IMR-90 (cell line): ENCODE measurements at regions not wholly inside any gene's neighbourhood (a gene's known extent, or its start where the extent isn't known, plus 50 kb on each side); places are given as distances from the start of the nearest gene placed in this dataset.
A peak's percentile ranks its signal among the peaks of the same experiment; 100 is the strongest.

Source experiments
- ATAC-seq: fragments of 200-7000 bp; cut with Tn5 transposase; 2 replicates; pipeline ENCODE4 v1.9.1; 2020; ENCODE audit warnings: low read depth, mild to moderate bottlenecking, moderate library complexity
- BruUV-seq: library from RNA; stranded (reverse); fragments of 400-500 nt; replicated peaks from 2 replicates; lab custom pipeline; 2021; lab: Mats Ljungman, UMichigan
- CTCF ChIA-PET: fragments of 300-600 bp; formaldehyde crosslinking; extraction: SDS; loops from one replicate; lab custom pipeline; 2021; ENCODE audit warnings: antibody characterized with exemption; lab: Yijun Ruan, JAX
- POLR2A ChIA-PET: fragments of 300-600 bp; sonication (Branson Sonifier 250); formaldehyde crosslinking; loops from one replicate; lab custom pipeline; 2022; ENCODE audit warnings: antibody characterized with exemption; ENCODE audit not compliant: unreplicated experiment; lab: Charles Lee
- DNase-seq: peaks from one replicate; pipeline ENCODE4 v3.0.0; 2013
- H2AFZ ChIP-seq: replicated peaks from 2 replicates; pipeline ENCODE3; 2013; ENCODE audit warnings: low read length, mild to moderate bottlenecking; ENCODE audit not compliant: poor library complexity
- H2AK5ac ChIP-seq: 2 replicates; pipeline ENCODE4 v1.6.1; 2013; ENCODE audit warnings: low read depth, low read length, inconsistent platforms
- H2AK9ac ChIP-seq: replicated peaks from 2 replicates; pipeline ENCODE3; 2013; ENCODE audit warnings: mild to moderate bottlenecking, low read depth, low read length, moderate library complexity; ENCODE audit not compliant: poor library complexity
- H2BK120ac ChIP-seq: 2 replicates; pipeline ENCODE4 v1.6.1; 2013; ENCODE audit warnings: low read depth, low read length, inconsistent platforms
- H2BK15ac ChIP-seq: 3 replicates; pipeline ENCODE4 v1.6.1; 2013; ENCODE audit warnings: low read depth, low read length, inconsistent platforms
- H2BK20ac ChIP-seq: 2 replicates; pipeline ENCODE4 v1.6.1; 2013; ENCODE audit warnings: low read depth, mild to moderate bottlenecking, inconsistent platforms, low read length, moderate library complexity
- H2BK5ac ChIP-seq: 2 replicates; pipeline ENCODE4 v1.6.1; 2013; ENCODE audit warnings: mild to moderate bottlenecking, low read depth, low read length, inconsistent platforms; ENCODE audit not compliant: poor library complexity, severe bottlenecking
- H3K14ac ChIP-seq: replicated peaks from 2 replicates; pipeline ENCODE4 v1.6.1; 2013; ENCODE audit warnings: low read depth, low read length, inconsistent platforms
- H3K18ac ChIP-seq: 2 replicates; pipeline ENCODE4 v1.6.1; 2013; ENCODE audit warnings: low read depth, low read length, control low read depth
- H3K23ac ChIP-seq: 2 replicates; pipeline ENCODE4 v1.6.1; 2013; ENCODE audit warnings: low read depth, low read length, inconsistent platforms
- H3K27ac ChIP-seq: 2 replicates; pipeline ENCODE4 v1.5.1; 2013; ENCODE audit warnings: mild to moderate bottlenecking, control low read depth, low read length; ENCODE audit not compliant: insufficient read depth
- H3K27me3 ChIP-seq: 2 replicates; pipeline ENCODE4 v1.6.1; 2013; ENCODE audit warnings: low read length; ENCODE audit not compliant: control insufficient read depth, insufficient read depth
- H3K36me3 ChIP-seq: 2 replicates; pipeline ENCODE4 v1.6.1; 2013; ENCODE audit warnings: low read length, mixed read lengths; ENCODE audit not compliant: control insufficient read depth, insufficient read depth
- H3K4ac ChIP-seq: 2 replicates; pipeline ENCODE4 v1.6.1; 2013; ENCODE audit warnings: low read depth, low read length, inconsistent platforms
- H3K4me1 ChIP-seq: 2 replicates; pipeline ENCODE4 v1.6.1; 2013; ENCODE audit warnings: low read length, mixed read lengths; ENCODE audit not compliant: control insufficient read depth, insufficient read depth
- H3K4me2 ChIP-seq: 2 replicates; pipeline ENCODE4 v1.6.1; 2013; ENCODE audit warnings: low read depth, mild to moderate bottlenecking, control low read depth, low read length, moderate library complexity
- H3K4me3 ChIP-seq: 2 replicates; pipeline ENCODE4 v1.5.1; 2013; ENCODE audit warnings: low read depth, mild to moderate bottlenecking, control low read depth, low read length, moderate library complexity; ENCODE audit not compliant: insufficient read depth
- H3K56ac ChIP-seq: 2 replicates; pipeline ENCODE4 v1.6.1; 2013; ENCODE audit warnings: low read length, inconsistent platforms; ENCODE audit not compliant: insufficient read depth; ENCODE audit errors: extremely low read depth
- H3K79me1 ChIP-seq, 2 experiments: 2 replicates each; pipeline ENCODE4 v1.6.1; 2013; ENCODE audit warnings: low read length in 2 of 2, inconsistent platforms in 1 of 2, low read depth in 1 of 2
- H3K9ac ChIP-seq: 2 replicates; pipeline ENCODE4 v1.6.1; 2013; ENCODE audit warnings: low read depth, low read length, control low read depth
- H3K9me1 ChIP-seq: 2 replicates; pipeline ENCODE4 v1.6.1; 2013; ENCODE audit warnings: low read length, inconsistent platforms; ENCODE audit not compliant: insufficient read depth
- H3K9me3 ChIP-seq: 2 replicates; pipeline ENCODE4 v1.6.1; 2013; ENCODE audit warnings: low read length; ENCODE audit not compliant: control insufficient read depth, insufficient read depth
- H4K20me1 ChIP-seq: 2 replicates; pipeline ENCODE4 v1.6.1; 2013; ENCODE audit warnings: low read length, inconsistent platforms; ENCODE audit not compliant: insufficient read depth
- H4K5ac ChIP-seq: 2 replicates; pipeline ENCODE4 v1.6.1; 2013; ENCODE audit warnings: mild to moderate bottlenecking, low read depth, low read length, control low read depth
- H4K8ac ChIP-seq, 2 experiments: 2 replicates each; pipeline ENCODE4 v1.6.1; 2013; ENCODE audit warnings: low read depth in 2 of 2, low read length in 2 of 2, control low read depth in 1 of 2, inconsistent platforms in 1 of 2
- H4K91ac ChIP-seq: 2 replicates; pipeline ENCODE4 v1.6.1; 2013; ENCODE audit warnings: low read depth, low read length, inconsistent platforms; ENCODE audit not compliant: insufficient read depth
- FOS ChIP-seq: fragments of 150-350 bp; IDR thresholded peaks from 2 replicates; pipeline ENCODE4 v1.6.1; 2016; ENCODE audit warnings: low read depth, low read length
- MAFK ChIP-seq: IDR thresholded peaks from 2 replicates; pipeline ENCODE4 v1.6.1; 2012; ENCODE audit warnings: low read depth, low read length, improper control_type of control experiment
- WGBS, 2 experiments: methylation state at CpG; one replicate each; pipeline versions ENCODE4 v1.1.5 to v1.1.7; 2013; ENCODE audit warnings: missing lambda C conversion rate in 2 of 2; ENCODE audit not compliant: insufficient read length in 1 of 2; ENCODE audit errors: extremely low coverage in 2 of 2; 5-methylcytosine and 5-hydroxymethylcytosine counted together
- dilution Hi-C: fragments of 300-500 bp; cut with HindIII; formaldehyde crosslinking; loops from one replicate; pipeline ENCODE4 v1.14.3; 2018; ENCODE audit warnings: low sequenced_read_pairs; ENCODE audit not compliant: unreplicated experiment
- in situ Hi-C: fragments of 300-500 bp; cut with MboI; formaldehyde crosslinking; loops from 3 replicates; pipeline ENCODE4 v1.14.3; 2019; ENCODE audit warnings: low sequenced_read_pairs, inconsistent platforms, mixed read lengths
- intact Hi-C: fragments of 100-400 bp; cut with micrococcal nuclease; formaldehyde crosslinking; loops from 2 replicates; pipeline ENCODE4 v1.10.0; 2022

- H3K18ac ChIP-seq: no peak overlapping the region
- H2AFZ ChIP-seq: no peak overlapping the region
- H4K8ac ChIP-seq: no peak overlapping the region
- no peak overlapping the region for H3K23ac ChIP-seq
- no peaks in the 10 kb centered on the region for H3K36me3 ChIP-seq
- H2BK20ac ChIP-seq: no peak overlapping the region
- H4K5ac ChIP-seq: no peak overlapping the region
- no peaks in the 10 kb centered on the region for H3K4me1 ChIP-seq
- H3K9me1 ChIP-seq: no peaks in the 10 kb centered on the region
- no peaks in the 10 kb centered on the region for H3K27me3 ChIP-seq
- intact Hi-C loops: no loop called here
- DNase-seq: no peak
- CTCF ChIA-PET: no interaction called here
- H3K9me3 ChIP-seq: peaks cover 2% of the 10 kb centered on the region; the same call in 1 of the 2 replicates
- H3K9ac ChIP-seq: no peak overlapping the region
- H3K56ac ChIP-seq: no peak overlapping the region
- no peak overlapping the region for H3K4ac ChIP-seq
- H3K4me2 ChIP-seq: no peak overlapping the region
- H2AK9ac ChIP-seq: no peak overlapping the region
- H2BK5ac ChIP-seq: no peak overlapping the region
- H3K4me3 ChIP-seq: no peak overlapping the region
- dilution Hi-C loops: no loop called here
- no peaks in the 10 kb centered on the region for H3K79me1 ChIP-seq
- H4K20me1 ChIP-seq: no peaks in the 10 kb centered on the region
- no peak overlapping the region for H3K14ac ChIP-seq
- H2BK120ac ChIP-seq: no peak overlapping the region
- H2AK5ac ChIP-seq: 0 out of 2 replicates have a peak overlapping the region, but pooled peaks have one; percentile 15
- no peak overlapping the region for H3K27ac ChIP-seq
- POLR2A ChIA-PET: no interaction called here
- ATAC-seq: no peak
- H2BK15ac ChIP-seq: no peak overlapping the region
- TF ChIP-seq MAFK (peak; percentile 39; the same call in 1 of the 2 replicates), FOS (no peak)
- in situ Hi-C loops: no loop called here
- BruUV-seq: no TSS peak
- no CpG with 5 or more reads among the region's 4 CpGs for WGBS, 2 experiments
- no peak overlapping the region for H4K91ac ChIP-seq
These were observed 146.0 kb upstream of the SERPINE2 start for GRCh38 chr2:224185023-224185601.
